H7 (cell line): ENCODE measurements at regions not wholly inside any gene's neighbourhood (a gene's known extent, or its start where the extent isn't known, plus 50 kb on each side); places are given as distances from the start of the nearest gene placed in this dataset.
A peak's percentile ranks its signal among the peaks of the same experiment; 100 is the strongest.

Experiments used
- DNase-seq: peaks from one replicate; pipeline ENCODE4 v3.0.0; 2012
- H3K27me3 ChIP-seq: 2 replicates; pipeline ENCODE4 v1.6.0; 2011; ENCODE audit warnings: mild to moderate bottlenecking, low read length; ENCODE audit not compliant: control insufficient read depth, insufficient read depth
- H3K36me3 ChIP-seq: replicated peaks from 2 replicates; pipeline ENCODE4 v1.5.1; 2011; ENCODE audit warnings: low read length; ENCODE audit not compliant: control insufficient read depth, insufficient read depth
- H3K4me3 ChIP-seq: 2 replicates; pipeline ENCODE4 v1.5.1; 2011; ENCODE audit warnings: low read depth, mild to moderate bottlenecking, control low read depth, low read length, moderate library complexity; ENCODE audit not compliant: insufficient read depth

DNA sequence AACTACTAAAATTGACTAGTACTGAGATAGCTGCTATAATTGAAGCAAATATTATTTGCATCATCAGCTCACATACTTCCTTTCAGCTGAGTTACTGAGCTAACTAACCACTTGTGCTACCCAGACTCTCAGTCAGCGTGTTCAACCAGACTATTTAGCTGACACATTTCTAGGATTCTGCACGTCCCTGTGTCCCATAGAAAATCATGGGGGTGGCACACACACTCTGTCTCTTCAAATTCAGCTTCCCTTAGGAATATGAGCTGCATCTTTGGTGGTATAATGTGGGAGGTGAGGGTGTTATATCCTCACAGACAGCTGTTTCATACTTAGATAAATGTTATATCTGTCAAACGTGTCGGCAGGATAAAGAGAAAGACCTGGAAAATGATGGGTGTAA is 424.0 kb downstream of the CDH2 start:
- no peaks in the 10 kb centered on the region for H3K36me3 ChIP-seq
- H3K4me3 ChIP-seq = no peak overlapping the region
- no peaks in the 10 kb centered on the region for H3K27me3 ChIP-seq
- no peak for DNase-seq

GRCh38 chr18:27750923-27751322 is 426.0 kb downstream of the CDH2 start:
- Histone ChIP-seq H3K4me3 (no peak overlapping the region), H3K36me3 (no peaks in the 10 kb centered on the region), H3K27me3 (no peaks in the 10 kb centered on the region)
- no peak for DNase-seq

- no peaks in the 10 kb centered on the region for H3K27me3 ChIP-seq
- DNase-seq = peak; percentile 59
- H3K4me3 ChIP-seq = no peak overlapping the region
- no peaks in the 10 kb centered on the region for H3K36me3 ChIP-seq
Measured at GRCh38 chr18:27750014-27750413, 426.9 kb downstream of the CDH2 start.

GRCh38 chr18:27749194-27749593 is 427.7 kb downstream of the CDH2 start:
- no peak overlapping the region for H3K4me3 ChIP-seq
- H3K27me3 ChIP-seq = no peaks in the 10 kb centered on the region
- DNase-seq = no peak
- no peaks in the 10 kb centered on the region for H3K36me3 ChIP-seq

DNA sequence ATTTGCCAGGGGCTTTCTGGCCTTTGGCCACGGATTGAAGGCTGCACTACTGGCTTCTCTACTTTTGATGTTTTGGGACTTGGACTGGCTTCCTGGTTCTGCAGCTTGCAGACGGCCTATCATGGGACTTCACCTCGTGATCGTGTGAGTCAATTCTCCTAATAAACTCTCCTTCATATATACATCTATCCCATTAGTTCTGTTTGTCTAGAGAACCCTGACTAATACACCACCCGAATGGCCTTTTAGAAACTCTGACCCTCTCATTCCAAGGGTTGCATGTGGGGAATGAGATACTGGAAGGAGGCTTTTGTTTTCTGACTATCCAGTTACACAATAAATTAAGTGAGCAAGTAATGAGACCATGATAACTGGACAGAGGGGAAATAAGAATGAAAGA is 430.7 kb downstream of the CDH2 start:
- Histone ChIP-seq H3K36me3 (no peaks in the 10 kb centered on the region), H3K27me3 (no peaks in the 10 kb centered on the region), H3K4me3 (no peak overlapping the region)
- DNase-seq = no peak

- DNase-seq = no peak
- no peaks in the 10 kb centered on the region for H3K27me3 ChIP-seq
- no peaks in the 10 kb centered on the region for H3K36me3 ChIP-seq
- no peak overlapping the region for H3K4me3 ChIP-seq
Measured at GRCh38 chr18:27735117-27735516, 441.8 kb downstream of the CDH2 start.

DNA sequence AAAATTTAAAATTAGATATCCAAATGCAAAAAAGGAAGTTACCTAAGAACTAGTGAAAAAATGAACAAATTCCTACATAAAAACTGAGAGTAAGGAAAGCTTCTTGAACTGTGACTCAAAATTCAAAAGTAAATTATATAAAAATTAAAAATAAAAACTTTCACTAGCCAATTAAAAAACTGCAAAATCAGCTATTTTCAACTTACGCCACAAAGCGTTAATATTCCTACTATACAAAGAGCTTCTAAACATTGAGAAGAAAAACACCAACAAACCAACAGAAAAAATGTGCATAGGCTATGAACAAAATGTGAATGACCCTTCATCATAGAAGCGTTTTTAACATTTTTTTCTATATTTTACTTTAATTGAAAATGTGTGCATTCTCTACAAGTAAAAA is 445.7 kb downstream of the CDH2 start:
- Histone ChIP-seq H3K27me3 (no peaks in the 10 kb centered on the region), H3K4me3 (no peak overlapping the region), H3K36me3 (no peaks in the 10 kb centered on the region)
- no peak for DNase-seq

GRCh38 chr18:27728659-27729058 is 448.3 kb downstream of the CDH2 start:
- H3K27me3 ChIP-seq = no peaks in the 10 kb centered on the region
- no peak overlapping the region for H3K4me3 ChIP-seq
- no peak for DNase-seq
- H3K36me3 ChIP-seq = no peaks in the 10 kb centered on the region

DNA sequence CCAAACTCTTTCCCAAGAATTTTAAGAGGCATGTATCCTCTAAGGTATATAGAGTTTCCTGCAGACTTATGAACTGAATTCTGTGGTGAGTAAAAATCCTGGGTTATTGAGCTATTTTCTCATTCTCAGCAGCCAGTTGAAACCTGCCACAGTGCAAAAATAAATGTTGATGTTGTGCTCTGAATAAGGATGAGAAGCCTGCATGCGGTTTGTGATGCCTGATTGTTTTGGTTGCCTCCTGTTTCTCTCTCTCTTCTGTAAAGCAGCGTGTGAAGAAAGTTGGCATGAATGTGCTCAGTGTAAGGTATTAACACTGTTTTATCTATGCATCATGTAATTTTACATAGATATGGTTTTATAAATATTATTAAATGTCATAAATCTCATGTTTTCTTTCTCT is 452.6 kb downstream of the CDH2 start:
- no peak overlapping the region for H3K4me3 ChIP-seq
- DNase-seq = no peak
- H3K27me3 ChIP-seq = no peaks in the 10 kb centered on the region
- no peaks in the 10 kb centered on the region for H3K36me3 ChIP-seq

DNA sequence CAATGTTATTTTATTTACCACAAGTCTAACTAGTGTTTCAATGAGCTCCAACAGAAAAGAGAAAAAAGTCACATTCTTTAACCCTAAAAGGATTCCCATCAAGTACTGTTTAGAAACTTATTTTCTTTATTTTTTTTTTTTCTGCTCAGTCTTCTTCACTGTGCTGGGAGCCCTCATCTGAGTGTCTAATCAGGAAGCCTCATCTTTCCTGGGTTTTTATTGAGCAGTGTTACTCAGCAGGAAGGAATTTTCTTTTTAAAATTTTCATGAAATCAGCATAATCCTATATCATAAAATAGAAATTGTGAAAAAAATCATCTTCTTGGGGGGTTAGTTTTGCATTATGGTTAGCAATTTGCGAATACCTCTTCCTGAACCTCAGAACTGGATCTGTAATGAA is 453.8 kb downstream of the CDH2 start:
- no peaks in the 10 kb centered on the region for H3K36me3 ChIP-seq
- H3K27me3 ChIP-seq = no peaks in the 10 kb centered on the region
- no peak for DNase-seq
- no peak overlapping the region for H3K4me3 ChIP-seq

- no peak for DNase-seq
- H3K36me3 ChIP-seq = no peaks in the 10 kb centered on the region
- no peak overlapping the region for H3K4me3 ChIP-seq
- no peaks in the 10 kb centered on the region for H3K27me3 ChIP-seq
Measured at GRCh38 chr18:27719680-27720079, 457.2 kb downstream of the CDH2 start.

GRCh38 chr18:27717816-27718215 is 459.1 kb downstream of the CDH2 start:
- DNase-seq = peak; percentile 3

DNA sequence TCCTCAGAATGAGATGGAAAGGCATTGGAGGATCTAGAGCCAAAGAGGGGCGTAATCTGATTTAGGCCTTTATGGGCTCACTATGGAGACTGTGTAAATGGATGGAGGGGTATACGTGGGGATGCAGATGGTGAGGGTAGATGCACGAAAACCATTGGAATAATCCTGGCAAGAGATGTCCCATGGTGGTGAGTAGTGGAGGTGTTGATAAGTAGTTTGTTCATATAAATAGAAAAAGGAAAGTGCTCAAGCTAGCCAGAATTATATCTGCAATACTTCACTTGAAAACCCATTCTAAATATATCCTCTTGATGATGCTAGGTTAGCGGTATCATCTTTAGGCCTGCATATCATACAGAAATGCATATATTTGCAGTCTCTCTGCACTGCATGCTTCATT is 459.7 kb downstream of the CDH2 start:
- H3K36me3 ChIP-seq = no peaks in the 10 kb centered on the region
- no peak overlapping the region for H3K4me3 ChIP-seq
- no peak for DNase-seq

More at GRCh38 chr18:27717816-27718215, 459.1 kb downstream of the CDH2 start:
- Histone ChIP-seq H3K36me3 (no peaks in the 10 kb centered on the region), H3K4me3 (no peak overlapping the region), H3K27me3 (no peaks in the 10 kb centered on the region)

DNA sequence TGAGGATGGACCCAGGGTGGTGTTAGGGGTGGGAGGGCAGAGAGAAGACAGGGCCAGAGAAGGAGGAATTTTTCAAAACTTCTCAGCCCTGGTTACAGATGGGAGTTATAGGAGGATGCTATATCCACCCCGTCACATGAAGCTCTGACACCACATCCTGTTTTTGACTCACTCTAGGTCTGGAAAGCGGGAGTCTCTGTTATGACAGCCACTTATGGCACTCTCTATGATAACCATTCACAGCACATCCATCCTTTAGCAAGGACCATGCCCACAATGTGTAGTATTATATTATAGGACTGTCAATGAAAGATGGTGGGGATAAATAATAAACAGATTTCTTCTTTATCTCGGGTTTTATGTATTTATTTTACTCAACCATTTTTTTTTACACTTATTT is 461.2 kb downstream of the CDH2 start:
- no peak overlapping the region for H3K4me3 ChIP-seq
- no peak for DNase-seq
- no peaks in the 10 kb centered on the region for H3K27me3 ChIP-seq
- no peaks in the 10 kb centered on the region for H3K36me3 ChIP-seq

More for the DNA sequence above, 459.7 kb downstream of the CDH2 start:
- H3K27me3 ChIP-seq = no peaks in the 10 kb centered on the region

GRCh38 chr18:27713738-27714095 is 463.2 kb downstream of the CDH2 start:
- DNase-seq = no peak
- Histone ChIP-seq H3K27me3 (no peaks in the 10 kb centered on the region), H3K36me3 (no peaks in the 10 kb centered on the region), H3K4me3 (no peak overlapping the region)

GRCh38 chr18:27713037-27713737 is 463.7 kb downstream of the CDH2 start:
- no peak overlapping the region for H3K4me3 ChIP-seq

More at GRCh38 chr18:27713037-27713737, 463.7 kb downstream of the CDH2 start:
- H3K27me3 ChIP-seq = no peaks in the 10 kb centered on the region
- H3K36me3 ChIP-seq = no peaks in the 10 kb centered on the region
- DNase-seq = no peak
